Osteocyte (in vitro differentiated cells): ENCODE measurements at regions not wholly inside any gene's neighbourhood (a gene's known extent, or its start where the extent isn't known, plus 50 kb on each side); places are given as distances from the start of the nearest gene placed in this dataset.

Experiments used
- DNase-seq: peaks from one replicate; pipeline ENCODE4 v3.0.0; 2021; ENCODE audit warnings: mixed read lengths; ENCODE audit not compliant: unreplicated experiment; ENCODE audit errors: extremely low spot score
- H3K27ac Mint-ChIP-seq: one replicate; pipeline ENCODE4 v1.8.0; 2021; ENCODE audit warnings: mild to moderate bottlenecking, mixed read lengths; ENCODE audit not compliant: unreplicated experiment
- H3K27me3 Mint-ChIP-seq: one replicate; pipeline ENCODE4 v1.8.0; 2021; ENCODE audit warnings: mixed read lengths; ENCODE audit not compliant: unreplicated experiment
- H3K36me3 Mint-ChIP-seq: one replicate; pipeline ENCODE4 v1.8.0; 2021; ENCODE audit warnings: mixed read lengths; ENCODE audit not compliant: unreplicated experiment
- H3K4me1 Mint-ChIP-seq: one replicate; pipeline ENCODE4 v1.8.0; 2021; ENCODE audit warnings: mixed read lengths; ENCODE audit not compliant: unreplicated experiment
- H3K4me3 Mint-ChIP-seq: one replicate; pipeline ENCODE4 v1.8.0; 2021; ENCODE audit warnings: mild to moderate bottlenecking, moderate library complexity, mixed read lengths; ENCODE audit not compliant: unreplicated experiment
- H3K9me3 Mint-ChIP-seq: one replicate; pipeline ENCODE4 v1.8.0; 2021; ENCODE audit warnings: mixed read lengths; ENCODE audit not compliant: unreplicated experiment
- CTCF ChIP-seq: fragments of 200-600 bp; sonication (generic); IDR thresholded peaks from 2 replicates; pipeline ENCODE4 v1.5.0; 2021; ENCODE audit warnings: antibody characterized with exemption, mild to moderate bottlenecking, moderate library complexity

- no peaks in the 10 kb centered on the region for H3K9me3 Mint-ChIP-seq
- peaks cover 2% of the 10 kb centered on the region for H3K27me3 Mint-ChIP-seq
- no peaks in the 10 kb centered on the region for H3K4me1 Mint-ChIP-seq
- H3K4me3 Mint-ChIP-seq = no peak overlapping the region
- no peak for TF ChIP-seq CTCF
- H3K36me3 Mint-ChIP-seq = no peaks in the 10 kb centered on the region
- H3K27ac Mint-ChIP-seq = no peak overlapping the region
- no peak for DNase-seq
Observed at GRCh38 chr14:55938249-55938791, 179.9 kb upstream of the PELI2 start.

GRCh38 chr14:55942076-55942654 lies 176.0 kb upstream of the PELI2 start:
- H3K36me3 Mint-ChIP-seq = no peaks in the 10 kb centered on the region
- DNase-seq = no peak

GRCh38 chr14:55942826-55943225 lies 175.4 kb upstream of the PELI2 start:
- Mint-ChIP-seq H3K27ac (no peak overlapping the region), H3K27me3 (peaks cover 2% of the 10 kb centered on the region), H3K9me3 (no peaks in the 10 kb centered on the region), H3K4me3 (no peak overlapping the region), H3K36me3 (no peaks in the 10 kb centered on the region), H3K4me1 (no peaks in the 10 kb centered on the region)
- no peak for DNase-seq
- TF ChIP-seq CTCF = no peak

More at GRCh38 chr14:55942076-55942654, 176.0 kb upstream of the PELI2 start:
- peaks cover 2% of the 10 kb centered on the region for H3K27me3 Mint-ChIP-seq
- no peaks in the 10 kb centered on the region for H3K9me3 Mint-ChIP-seq
- TF ChIP-seq CTCF = no peak
- H3K4me3 Mint-ChIP-seq = no peak overlapping the region
- H3K4me1 Mint-ChIP-seq = no peaks in the 10 kb centered on the region
- H3K27ac Mint-ChIP-seq = no peak overlapping the region

- Mint-ChIP-seq H3K4me1 (peaks cover 4% of the 10 kb centered on the region), H3K27me3 (peaks cover 5% of the 10 kb centered on the region), H3K36me3 (no peaks in the 10 kb centered on the region), H3K4me3 (no peak overlapping the region), H3K27ac (no peak overlapping the region), H3K9me3 (no peaks in the 10 kb centered on the region)
- no peak for TF ChIP-seq CTCF
- no peak for DNase-seq
Observed at GRCh38 chr14:55944757-55945156, 173.5 kb upstream of the PELI2 start.

- peaks cover 6% of the 10 kb centered on the region for H3K4me1 Mint-ChIP-seq
- TF ChIP-seq CTCF = no peak
- no peaks in the 10 kb centered on the region for H3K9me3 Mint-ChIP-seq
- H3K4me3 Mint-ChIP-seq = no peak overlapping the region
- no peaks in the 10 kb centered on the region for H3K36me3 Mint-ChIP-seq
- peaks cover 5% of the 10 kb centered on the region for H3K27me3 Mint-ChIP-seq
- no peak for DNase-seq
- H3K27ac Mint-ChIP-seq = no peak overlapping the region
Observed at GRCh38 chr14:55946231-55946630, 172.0 kb upstream of the PELI2 start.
